ENCODE measurements at regions not wholly inside any gene's neighbourhood (a gene's known extent, or its start where the extent isn't known, plus 50 kb on each side); places are given as distances from the start of the nearest gene placed in this dataset.

DNA sequence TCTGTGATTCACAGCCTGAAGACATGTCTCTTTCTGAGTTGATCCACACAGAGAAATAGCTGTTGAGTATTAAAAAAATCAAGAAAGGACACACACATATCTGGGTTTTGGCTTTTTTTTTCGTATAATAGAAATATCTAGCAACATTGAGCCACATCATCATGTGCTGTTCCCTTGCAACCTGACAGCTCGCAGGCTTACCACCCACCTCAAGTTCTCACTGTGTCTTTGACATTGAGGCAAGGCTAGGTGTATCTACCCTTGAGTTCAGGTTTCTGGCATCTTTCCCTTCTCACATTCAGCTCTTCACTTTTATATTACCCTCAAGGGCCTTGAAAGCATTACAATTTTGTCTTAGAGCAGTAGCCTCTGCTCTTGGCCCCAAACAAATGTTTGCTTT lies 490.3 kb upstream of the KIRREL3 start:
- no peak for DNase-seq (ENCODE audit: low spot score)

DNA sequence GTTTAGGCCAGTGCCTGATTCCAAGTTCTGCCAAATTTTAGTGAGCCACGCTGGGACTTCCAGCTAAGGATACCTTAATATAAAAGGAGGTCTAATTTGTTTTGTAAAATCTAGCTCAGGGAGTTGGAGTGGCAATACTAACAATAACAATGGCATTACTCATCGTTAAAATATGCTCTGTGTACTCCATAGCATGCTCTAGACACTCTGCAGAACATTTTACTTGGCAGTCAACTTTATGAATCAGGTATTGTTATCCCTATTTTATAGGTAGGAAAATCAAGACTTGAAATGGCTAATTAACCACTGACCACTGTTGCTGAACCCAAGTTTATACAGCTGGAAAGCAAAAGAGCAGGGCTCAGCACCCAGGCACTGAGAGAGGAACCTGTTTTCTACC lies 485.0 kb upstream of the KIRREL3 start:
- DNase-seq (ENCODE audit: low spot score) = no peak

GRCh38 chr11:127481391-127481790 lies 480.8 kb upstream of the KIRREL3 start:
- no peak for DNase-seq (ENCODE audit: low spot score)

DNA sequence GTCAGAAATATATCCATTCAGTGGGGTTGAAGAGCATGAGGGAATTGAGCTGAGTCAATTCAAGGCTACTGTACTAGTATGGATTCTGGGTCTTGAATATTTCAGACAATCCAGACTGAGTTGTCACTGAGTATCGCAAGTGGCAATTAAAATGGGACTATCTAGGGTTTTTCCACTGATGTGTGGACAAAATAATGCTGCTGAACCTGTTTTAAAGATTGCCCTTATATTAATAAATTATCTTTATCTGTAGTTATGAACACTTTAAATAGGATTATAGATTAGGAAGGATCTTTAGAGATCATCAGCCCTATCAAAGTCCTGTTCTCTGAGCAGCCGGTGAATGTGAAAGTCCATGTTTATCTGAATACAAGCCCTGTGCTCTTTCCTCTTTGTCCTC lies 478.3 kb upstream of the KIRREL3 start:
- no peak for DNase-seq (ENCODE audit: low spot score)

- no peak for DNase-seq (ENCODE audit: low spot score)
Observed at GRCh38 chr11:127474766-127475165, 474.2 kb upstream of the KIRREL3 start.

GRCh38 chr11:127472505-127472904 lies 471.9 kb upstream of the KIRREL3 start:
- DNase-seq (ENCODE audit: low spot score) = no peak

GRCh38 chr11:127471662-127472061 lies 471.1 kb upstream of the KIRREL3 start:
- no peak for DNase-seq (ENCODE audit: low spot score)

DNA sequence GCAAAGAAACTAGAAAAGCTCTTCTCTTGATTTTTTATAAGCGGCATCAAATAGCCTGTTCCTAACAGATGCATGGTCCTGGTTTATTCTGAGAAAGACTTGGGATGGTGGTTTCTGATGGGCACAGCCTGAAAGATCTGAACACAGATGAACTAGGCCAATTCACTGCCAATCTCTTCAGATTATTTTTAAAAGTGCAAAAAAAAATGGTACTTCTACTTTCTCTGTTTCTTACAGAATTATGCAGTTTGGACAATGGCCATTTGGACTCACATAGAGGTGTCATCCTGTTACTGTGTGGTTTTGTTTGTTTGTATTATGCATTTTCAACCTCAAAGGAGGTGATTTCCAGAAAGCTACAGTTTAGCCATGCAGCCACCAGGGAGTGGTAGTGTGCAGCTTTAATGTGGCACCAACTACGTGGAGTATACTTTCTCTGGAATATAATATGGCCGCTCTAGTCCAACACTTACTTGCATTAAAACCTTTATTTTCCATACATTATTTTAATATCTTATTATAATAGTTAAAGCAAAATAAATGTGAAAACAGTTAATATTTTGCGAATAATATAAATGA lies 469.8 kb upstream of the KIRREL3 start:
- no peak for DNase-seq (ENCODE audit: low spot score)

DNA sequence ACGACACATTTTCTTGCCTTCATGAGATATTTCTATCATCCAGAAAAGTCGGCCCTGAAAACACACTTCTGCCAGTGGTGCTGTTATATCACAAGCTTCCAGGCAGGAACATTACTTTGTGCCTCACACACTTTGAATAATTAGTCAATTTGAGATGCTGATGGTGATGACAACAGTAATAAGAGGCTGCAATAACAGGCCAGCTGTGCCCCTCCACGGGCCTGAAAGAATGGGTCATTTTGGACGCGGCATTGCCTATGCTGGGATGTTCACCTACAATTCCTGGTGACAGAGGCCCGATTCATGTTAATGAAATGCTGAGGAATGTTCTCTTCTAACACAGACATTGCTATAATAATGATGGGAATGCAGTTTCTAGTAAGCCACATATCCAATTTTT lies 463.8 kb upstream of the KIRREL3 start:
- no peak for DNase-seq (ENCODE audit: low spot score)

GRCh38 chr11:127462065-127462344 lies 461.4 kb upstream of the KIRREL3 start:
- DNase-seq (ENCODE audit: low spot score) = no peak

DNA sequence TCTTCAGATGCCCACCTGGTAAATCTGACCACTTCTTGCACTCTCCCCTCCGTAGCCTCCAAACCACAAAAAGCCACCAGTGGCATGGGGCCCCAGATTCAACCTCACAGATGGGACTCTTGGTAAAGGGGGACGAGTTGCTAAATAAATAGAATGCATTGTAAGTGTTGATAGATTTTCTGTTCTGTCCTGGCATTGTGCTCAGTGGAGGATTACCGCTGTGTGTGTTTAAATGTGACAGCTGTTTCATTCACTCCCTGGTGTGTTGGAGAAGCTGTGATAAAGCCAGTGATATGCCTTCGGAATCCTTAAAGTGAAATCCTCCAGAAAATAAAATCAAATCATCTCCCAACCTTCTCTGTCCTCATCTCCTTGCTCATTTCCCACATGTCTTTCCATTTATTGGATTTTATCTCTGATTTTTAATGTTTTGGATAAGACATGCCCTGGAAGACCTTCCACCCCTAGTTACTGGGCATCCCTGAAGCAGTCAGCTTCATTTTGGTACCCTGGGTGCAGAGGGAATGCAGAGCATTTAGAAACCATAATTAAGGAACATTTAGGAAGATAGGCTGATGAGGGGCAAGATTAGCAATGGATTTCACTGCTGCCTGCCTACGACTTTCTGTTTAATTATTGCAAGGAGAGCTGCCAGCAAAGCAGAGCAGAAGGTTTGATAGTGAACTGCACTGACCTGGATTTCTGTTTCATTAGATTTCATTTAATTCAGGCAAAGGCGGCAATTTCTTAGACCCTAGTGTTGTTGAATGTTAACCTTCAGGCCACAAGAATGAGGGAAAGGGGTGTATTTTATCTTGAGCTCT lies 460.9 kb upstream of the KIRREL3 start:
- DNase-seq (ENCODE audit: low spot score) = no peak

DNA sequence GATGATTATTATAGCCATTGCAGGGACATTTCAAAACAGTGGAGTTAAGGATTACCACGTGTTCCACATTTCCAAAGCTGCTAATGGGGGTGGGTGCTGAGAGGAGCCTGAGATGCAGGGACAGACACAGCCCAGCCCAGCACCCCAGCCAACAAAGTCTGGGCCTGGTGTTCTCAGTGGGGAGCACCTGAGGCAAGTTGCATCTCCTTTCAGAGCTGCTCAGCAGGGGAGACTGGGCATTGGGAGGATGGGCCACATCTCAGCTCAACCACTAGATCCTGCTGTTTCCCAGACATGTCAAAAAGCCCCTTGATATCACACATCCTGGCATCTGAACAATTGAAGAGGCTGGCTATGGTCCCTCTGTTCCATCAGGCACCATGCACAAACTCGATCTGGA lies 458.0 kb upstream of the KIRREL3 start:
- no peak for DNase-seq (ENCODE audit: low spot score)

GRCh38 chr11:127454856-127455255 lies 454.3 kb upstream of the KIRREL3 start:
- no peak for DNase-seq (ENCODE audit: low spot score)

- DNase-seq (ENCODE audit: low spot score) = no peak
Observed at GRCh38 chr11:127452533-127452932, 452.0 kb upstream of the KIRREL3 start.

DNA sequence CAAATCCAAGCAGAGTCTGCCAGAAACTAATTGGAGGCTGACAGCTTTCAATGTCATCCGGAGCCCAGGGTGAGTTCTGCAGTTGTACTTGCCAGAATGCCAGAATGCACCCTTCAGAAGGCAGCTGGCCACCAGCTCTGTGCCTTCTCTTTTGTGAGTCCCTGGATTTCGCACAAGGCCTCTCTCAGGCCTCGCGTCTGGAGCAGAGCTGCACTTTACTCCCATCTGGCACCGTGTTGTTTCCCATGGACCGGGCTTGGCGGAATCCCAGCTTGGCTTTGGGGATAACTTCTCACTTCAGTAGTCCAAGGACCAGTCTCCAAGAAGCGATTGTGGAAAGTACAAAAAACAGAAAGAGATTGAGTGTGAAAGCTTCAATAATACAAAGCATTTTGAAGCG lies 451.3 kb upstream of the KIRREL3 start:
- no peak for DNase-seq (ENCODE audit: low spot score)

DNA sequence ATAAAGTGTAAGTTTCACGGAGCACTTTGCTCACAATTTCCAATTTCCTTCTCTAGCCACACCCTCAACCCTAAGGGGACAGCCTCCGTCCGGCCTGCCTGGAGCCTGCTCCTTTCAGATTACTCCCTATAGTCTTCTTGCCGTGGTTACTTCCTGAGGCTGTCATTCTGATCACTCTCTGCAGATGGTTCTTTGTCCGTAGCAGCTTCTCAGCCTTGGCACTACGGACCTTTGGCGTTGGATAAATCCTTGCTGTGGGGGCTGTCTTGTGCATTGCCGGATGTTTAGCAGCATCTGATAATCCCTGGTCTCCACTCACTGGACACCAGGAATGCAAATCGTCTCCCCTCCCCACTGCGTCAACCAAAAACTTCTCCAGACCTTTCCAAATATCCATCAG lies 447.5 kb upstream of the KIRREL3 start:
- no peak for DNase-seq (ENCODE audit: low spot score)

DNA sequence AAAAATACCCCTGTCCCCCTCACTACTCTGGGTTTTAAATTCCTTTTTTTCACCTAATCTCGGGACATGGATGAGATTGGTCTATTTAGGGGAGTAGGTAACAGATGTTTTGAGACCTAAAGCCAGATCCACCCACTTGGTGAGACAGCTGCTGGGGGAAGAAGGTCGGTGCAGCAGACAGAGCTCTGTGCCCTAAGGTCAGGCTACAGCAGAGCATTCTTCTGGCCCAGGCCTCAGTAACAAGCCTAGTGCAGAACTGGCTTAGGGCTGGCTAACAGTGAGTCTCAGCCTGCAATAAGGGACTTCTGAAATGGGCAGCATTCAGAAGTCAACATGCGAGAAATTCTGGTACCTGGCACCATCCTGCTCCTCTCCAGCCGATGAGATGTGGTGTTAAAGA lies 444.9 kb upstream of the KIRREL3 start:
- DNase-seq (ENCODE audit: low spot score) = no peak

DNA sequence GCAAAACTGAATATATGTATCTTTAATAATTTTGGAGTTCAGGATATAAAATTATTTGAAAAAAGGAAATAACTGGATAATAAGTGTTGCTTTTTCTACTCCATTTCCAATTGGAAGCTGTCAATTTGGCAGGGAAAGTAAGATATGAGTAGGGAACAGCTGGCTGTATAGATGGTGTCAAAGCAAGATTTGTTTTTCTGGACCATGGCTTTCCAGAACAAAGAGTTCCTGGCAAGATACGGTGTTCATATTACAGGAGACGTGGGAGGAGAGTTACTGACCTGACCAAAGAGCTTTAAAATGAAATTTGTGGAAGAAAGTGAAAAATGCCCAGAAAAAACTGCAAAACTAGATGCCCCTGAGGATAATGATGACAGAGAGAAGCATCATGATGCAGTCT lies 442.7 kb upstream of the KIRREL3 start:
- DNase-seq (ENCODE audit: low spot score) = no peak

DNA sequence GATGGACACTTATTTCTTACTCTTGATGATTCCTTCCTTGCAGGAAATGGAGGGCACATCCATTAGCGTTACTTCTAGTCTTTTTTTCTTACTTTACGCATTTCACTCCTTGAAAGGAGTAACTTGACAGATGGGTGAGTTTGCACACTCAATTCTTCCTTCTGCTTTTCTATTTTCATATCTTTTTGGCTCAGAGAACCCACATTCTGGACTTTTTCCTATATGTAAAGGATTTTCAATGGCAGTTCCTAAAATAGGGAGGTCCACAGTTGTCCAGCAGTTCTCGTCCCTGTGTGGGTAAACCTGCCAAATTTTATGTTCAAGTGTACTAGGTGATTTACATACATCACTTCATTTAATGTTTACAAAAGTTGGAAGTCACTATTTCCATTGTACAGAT lies 440.0 kb upstream of the KIRREL3 start:
- no peak for DNase-seq (ENCODE audit: low spot score)

DNA sequence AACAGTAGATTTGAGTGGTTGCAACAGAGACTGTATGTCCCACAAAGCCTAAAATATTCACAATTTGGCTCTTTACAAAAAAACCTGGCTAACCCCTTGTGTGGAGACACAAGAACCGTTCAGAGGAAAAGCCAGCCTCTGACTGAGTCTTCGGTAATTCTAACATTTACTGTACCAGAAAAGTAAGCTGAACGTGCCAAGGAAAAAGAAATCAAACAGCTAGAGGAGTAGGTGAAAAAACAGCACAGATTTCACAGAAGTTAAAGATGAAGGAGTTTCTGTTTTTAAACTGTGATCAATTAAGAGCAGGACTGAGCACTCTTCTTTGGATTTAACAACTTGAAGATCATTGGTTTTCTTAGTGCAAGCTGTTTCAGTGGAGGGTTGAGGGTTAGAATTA lies 424.7 kb upstream of the KIRREL3 start:
- no peak for DNase-seq (ENCODE audit: low spot score)

DNA sequence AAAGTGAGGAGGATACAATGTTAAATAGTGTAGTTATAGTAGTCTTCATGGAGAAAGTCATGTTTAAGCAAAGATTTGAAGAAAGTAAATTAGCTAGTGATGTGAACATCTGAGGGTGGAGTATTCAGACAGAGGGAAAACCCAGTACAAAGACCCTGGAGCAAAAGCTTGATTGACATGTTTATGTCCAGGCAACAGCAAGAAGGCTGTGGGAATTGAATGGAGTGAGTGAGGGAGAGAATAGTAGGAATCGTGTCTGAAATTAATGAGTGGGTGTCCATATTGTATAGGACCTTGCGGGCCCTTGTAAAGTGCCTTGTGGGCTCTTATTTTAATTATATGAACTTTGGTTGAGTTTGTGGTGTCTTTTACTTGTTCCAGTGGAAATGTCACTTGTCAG lies 424.1 kb upstream of the KIRREL3 start:
- DNase-seq (ENCODE audit: low spot score) = no peak

DNA sequence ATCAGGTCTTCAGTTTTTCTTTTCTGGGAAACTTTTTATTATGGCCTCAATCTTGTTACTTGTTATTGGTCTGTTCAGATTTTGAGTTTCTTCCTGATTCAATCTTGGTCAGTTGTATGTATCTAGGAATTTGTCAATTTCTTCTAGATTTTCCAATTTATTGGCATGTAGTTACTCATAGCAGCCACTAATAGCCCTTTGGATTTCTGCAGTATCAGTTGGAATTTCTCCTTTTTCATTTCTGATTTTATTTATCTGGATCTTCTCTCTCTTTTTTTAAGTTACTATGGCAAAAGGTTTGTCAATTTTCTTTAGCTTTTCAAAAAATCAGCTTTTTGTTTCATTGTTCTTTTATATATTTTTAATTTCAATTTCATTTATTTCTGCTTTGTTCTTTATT lies 419.6 kb upstream of the KIRREL3 start:
- DNase-seq (ENCODE audit: low spot score) = no peak

- DNase-seq (ENCODE audit: low spot score) = no peak
Observed at GRCh38 chr11:127412722-127413380, 412.3 kb upstream of the KIRREL3 start.

DNA sequence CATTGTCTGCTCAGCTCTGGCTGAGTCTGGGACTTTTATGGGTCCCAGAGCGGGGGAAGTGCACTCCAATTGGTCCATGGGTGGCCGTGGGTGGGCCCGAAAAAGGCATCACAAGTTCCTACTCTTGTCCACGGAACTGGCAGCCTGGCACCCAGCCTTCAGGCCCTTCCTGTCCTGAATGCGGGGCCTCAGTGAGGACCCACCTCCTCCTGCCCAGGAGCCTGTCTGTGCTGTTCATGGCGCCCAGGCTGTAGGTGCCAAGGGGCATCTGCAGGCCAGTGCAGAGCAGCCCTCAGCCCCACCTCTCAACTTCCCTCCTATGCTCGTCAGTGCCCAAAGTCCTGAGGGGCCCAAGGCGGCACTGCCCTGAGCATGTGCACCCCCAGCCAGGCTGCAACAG lies 411.7 kb upstream of the KIRREL3 start:
- DNase-seq (ENCODE audit: low spot score) = no peak

Measured in LoVo (cell line).